SK-N-SH treated with all-trans-retinoic acid at 6 μM for 48 hours (cell line): ENCODE measurements at regions not wholly inside any gene's neighbourhood (a gene's known extent, or its start where the extent isn't known, plus 50 kb on each side); places are given as distances from the start of the nearest gene placed in this dataset.

Experiments used
- ZFP3 ChIP-seq: fragments of 250-450 bp; sonication (Bioruptor Pico); IDR thresholded peaks from 2 replicates; pipeline ENCODE4 v1.5.0; 2020; ENCODE audit warnings: mild to moderate bottlenecking, moderate library complexity
- TF ChIP-seq, protein P1 (sequence below): fragments of 250-450 bp; sonication (Bioruptor Pico); IDR thresholded peaks from 2 replicates; pipeline ENCODE4 v1.8.0; 2020; ENCODE audit warnings: mild to moderate bottlenecking, moderate library complexity, borderline replicate concordance

DNA sequence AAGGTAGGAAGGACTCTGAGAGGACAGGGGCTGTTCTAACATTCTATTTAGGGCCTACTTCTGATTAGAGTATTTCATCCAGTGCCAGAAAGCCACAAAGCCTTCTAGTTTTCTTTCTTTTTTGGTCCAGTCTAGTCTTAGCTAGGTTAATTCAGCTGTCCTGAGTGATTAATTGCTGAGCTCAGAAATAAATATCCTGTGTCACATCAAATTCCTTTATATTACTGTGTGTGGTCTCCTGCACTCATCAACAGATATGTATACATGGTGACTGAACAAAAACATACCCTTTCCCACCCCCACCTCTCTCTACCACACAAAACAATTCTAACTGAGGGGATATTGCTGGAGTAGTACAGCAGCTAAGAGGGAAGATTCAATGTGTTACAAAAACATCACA is 601.5 kb upstream of the NRSN1 start:
- TF ChIP-seq, protein P1, sequence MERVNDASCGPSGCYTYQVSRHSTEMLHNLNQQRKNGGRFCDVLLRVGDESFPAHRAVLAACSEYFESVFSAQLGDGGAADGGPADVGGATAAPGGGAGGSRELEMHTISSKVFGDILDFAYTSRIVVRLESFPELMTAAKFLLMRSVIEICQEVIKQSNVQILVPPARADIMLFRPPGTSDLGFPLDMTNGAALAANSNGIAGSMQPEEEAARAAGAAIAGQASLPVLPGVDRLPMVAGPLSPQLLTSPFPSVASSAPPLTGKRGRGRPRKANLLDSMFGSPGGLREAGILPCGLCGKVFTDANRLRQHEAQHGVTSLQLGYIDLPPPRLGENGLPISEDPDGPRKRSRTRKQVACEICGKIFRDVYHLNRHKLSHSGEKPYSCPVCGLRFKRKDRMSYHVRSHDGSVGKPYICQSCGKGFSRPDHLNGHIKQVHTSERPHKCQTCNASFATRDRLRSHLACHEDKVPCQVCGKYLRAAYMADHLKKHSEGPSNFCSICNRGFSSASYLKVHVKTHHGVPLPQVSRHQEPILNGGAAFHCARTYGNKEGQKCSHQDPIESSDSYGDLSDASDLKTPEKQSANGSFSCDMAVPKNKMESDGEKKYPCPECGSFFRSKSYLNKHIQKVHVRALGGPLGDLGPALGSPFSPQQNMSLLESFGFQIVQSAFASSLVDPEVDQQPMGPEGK (CRISPR knock-in tag), result no peak
- no peak for TF ChIP-seq ZFP3 (CRISPR knock-in tag)
